Left renal pelvis (tissue), 4 donors: ENCODE measurements at regions not wholly inside any gene's neighbourhood (a gene's known extent, or its start where the extent isn't known, plus 50 kb on each side); places are given as distances from the start of the nearest gene placed in this dataset.

ENCODE experiments used
- DNase-seq, 4 donors: peaks; one replicate each; pipeline ENCODE4 v3.0.0-alpha.2; 2013; ENCODE audit warnings: low read depth in 4 of 4, low spot score in 3 of 4

DNA sequence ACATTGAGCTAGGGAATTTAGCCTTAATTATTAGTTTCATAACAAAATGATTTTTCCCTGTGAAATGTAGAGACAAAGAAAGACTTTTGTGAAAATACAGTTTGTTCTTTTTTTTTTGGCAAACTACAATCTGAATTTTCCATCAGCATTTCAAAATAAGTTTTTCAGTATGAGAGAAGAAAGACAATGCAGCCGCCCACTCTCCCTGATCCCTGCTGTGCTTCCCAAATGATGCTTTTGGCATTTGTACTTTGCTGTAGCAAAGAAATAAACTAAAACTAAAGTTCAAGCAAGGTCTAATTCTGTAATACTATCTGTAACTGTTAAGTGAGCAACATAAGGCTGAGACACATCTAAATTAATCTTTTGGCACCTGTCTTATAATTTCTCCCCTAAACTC lies 782.2 kb downstream of the VGLL3 start:
- no peak for DNase-seq

GRCh38 chr3:86182606-86183005 lies 808.3 kb downstream of the VGLL3 start:
- no peak for DNase-seq

DNA sequence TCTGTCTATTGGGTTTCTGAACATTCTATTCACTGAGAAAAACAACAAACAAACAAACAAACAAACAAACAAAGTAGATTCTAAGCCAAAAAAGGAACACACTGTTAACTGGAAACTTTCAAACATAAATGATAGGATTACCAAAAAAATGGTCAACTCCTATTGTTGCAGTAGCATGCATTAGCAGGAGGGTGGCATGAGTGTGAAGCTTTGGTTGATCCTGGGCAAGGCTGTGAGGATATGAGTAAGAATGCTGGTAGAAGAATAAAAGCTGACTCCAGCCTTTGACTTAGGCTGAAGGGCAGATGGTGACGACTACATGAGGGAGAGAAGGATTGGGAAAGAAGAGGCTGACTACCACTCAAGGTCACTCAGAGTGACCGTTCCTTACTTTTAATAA lies 810.3 kb downstream of the VGLL3 start:
- no peak for DNase-seq

- no peak for DNase-seq
Measured at GRCh38 chr3:86178095-86178494, 812.9 kb downstream of the VGLL3 start.

DNA sequence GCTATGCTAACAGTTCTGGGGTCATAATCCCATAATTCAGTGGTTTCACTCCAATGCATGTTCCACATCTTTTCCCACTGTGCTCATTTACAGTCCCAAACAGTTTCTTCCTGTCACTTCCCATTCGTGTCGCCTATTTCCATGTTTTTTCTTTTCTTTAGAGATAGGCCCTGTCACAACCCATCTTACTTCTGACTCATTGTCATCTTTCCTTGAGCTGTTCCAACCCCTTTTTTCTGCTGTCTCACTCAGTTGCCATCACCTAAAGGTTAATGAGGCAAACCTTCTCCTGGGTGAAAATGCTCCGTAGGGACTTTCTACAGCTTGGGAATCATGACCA lies 814.5 kb downstream of the VGLL3 start:
- DNase-seq: no peak

- DNase-seq: no peak
Measured at GRCh38 chr3:86175593-86176444, 815.1 kb downstream of the VGLL3 start.

DNA sequence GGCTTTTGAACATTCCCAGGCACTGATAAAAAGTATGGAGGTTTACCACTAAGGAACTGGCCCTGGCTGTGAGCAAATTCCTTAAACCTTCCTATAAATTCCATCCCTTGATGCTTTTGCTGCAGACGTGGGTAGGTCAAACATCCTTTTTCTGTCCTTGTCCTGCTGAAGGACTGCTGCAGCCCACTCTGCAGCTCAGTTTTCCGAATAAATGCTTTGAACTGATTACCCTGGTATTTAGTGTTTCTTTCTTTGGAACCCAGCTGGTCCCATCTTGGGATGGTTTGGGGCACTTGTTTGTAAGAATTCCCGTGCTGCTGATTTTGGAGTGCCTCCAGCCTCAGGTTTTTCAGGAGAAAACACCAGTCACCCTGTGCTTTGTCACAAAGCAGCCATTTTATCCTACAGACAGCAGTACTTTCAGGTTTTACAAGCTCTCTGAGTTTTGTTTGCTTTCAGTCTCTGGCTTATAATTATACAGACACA lies 815.9 kb downstream of the VGLL3 start:
- no peak for DNase-seq

DNA sequence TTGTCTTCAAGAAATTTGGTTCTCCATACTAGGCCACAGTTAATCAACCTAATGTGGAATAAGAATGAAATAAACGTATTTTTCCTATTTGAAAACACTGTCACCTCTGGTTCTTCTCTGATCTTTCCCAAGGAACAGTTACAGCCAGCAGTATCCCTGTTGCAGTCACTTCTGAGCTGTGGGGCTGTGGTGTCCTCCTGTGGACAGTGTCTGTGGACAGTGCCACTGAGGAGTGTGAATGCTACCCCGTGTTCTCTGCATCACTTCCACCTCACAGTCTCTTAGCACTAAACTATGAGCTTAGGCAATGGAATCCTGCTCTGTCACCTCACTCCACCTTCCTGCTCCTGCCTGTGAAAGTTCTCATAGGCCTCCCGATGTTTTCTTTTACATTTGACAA lies 817.5 kb downstream of the VGLL3 start:
- DNase-seq: no peak

GRCh38 chr3:86168512-86168911 lies 822.4 kb downstream of the VGLL3 start:
- no peak for DNase-seq

DNA sequence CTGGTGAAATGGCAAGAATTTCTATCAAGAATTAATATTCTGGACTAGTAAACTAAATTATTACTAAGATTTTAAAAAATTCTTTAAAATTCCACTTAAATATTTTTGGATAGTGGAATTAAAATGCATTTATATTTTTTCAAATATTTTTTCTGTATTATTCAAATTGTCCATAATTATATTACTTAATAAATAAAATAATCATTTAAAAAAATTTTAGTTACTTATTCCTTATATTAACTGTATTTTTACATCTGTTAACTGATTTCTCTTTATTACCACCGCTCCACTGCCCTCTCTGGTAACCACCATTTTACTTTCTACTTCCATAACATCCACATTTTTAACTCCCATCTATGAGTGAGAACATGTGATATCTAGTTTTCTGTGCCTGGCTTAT lies 828.4 kb downstream of the VGLL3 start:
- no peak for DNase-seq

- DNase-seq: no peak
Measured at GRCh38 chr3:86161493-86161892, 829.5 kb downstream of the VGLL3 start.

- no peak for DNase-seq
Measured at GRCh38 chr3:86152620-86153019, 838.3 kb downstream of the VGLL3 start.

DNA sequence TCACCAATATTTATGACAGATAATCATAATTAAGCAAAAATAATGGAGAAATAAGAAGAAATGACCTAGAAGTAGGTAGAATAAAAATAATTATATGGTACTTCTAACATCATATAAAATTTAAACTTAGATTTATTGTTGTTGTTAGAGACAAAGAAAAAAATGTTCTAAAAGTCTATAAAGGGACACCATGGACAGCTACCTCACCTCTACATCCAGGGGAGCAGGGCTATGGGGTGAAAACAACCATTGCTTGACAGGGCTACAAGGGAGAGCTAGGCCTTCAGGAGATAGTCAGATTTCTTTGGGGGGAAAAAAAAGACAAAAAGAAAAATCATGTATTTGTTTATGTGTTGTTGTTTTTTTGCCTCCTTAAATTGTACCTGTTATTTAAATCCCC lies 841.9 kb downstream of the VGLL3 start:
- no peak for DNase-seq

- DNase-seq: no peak
Measured at GRCh38 chr3:86147119-86147518, 843.8 kb downstream of the VGLL3 start.

DNA sequence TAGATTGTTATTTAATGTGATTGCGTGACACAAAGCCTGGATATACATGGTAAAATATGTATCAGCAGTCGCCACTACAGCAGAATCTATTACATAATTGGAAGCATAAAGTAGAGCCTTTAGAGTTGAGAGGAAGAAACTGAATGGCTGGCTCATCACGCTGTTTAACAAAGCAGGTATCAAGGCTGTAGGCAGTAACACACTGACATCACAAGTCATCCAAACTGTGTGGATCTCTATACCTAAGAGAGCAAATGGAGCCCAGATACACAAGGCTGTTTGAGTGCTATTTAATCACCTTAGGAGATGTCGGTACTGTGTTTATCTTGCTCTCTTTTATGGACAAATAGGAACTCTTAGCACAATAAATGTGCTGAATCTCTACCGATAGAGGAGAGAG lies 864.4 kb downstream of the VGLL3 start:
- no peak for DNase-seq
